GM21529 (cell line): ENCODE measurements at regions not wholly inside any gene's neighbourhood (a gene's known extent, or its start where the extent isn't known, plus 50 kb on each side); places are given as distances from the start of the nearest gene placed in this dataset.
"Not testable (repeated sequence)": the region's sequence is repeated elsewhere in the genome, so short reads cannot be mapped to it uniquely, and the experiment has no call there.

ENCODE experiments used
- ATAC-seq: cut with Tn5 transposase; IDR thresholded peaks from one replicate; pipeline ENCODE4 v1.9.1; 2021; ENCODE audit not compliant: unreplicated experiment

DNA sequence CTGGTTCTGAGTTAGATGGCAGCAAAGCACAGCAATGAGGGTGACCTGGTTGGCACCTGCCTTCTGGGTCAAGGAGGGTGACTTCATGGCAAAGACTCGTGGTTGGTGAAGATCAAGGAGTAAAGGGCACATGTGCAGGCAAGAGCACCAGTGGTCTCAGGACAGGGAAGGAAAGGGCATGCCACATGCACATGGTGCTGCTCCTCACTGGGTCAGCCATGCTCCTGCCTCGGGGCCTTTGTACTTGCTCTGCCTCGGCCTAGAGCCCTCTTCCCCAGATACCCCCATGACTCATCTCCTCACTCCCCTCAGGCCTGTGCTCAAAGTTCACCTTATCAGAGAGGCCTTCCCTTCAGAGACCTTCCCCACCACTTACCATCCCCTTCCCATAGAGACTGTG, 106.7 kb upstream of the KDM7A start:
- no peak for ATAC-seq

DNA sequence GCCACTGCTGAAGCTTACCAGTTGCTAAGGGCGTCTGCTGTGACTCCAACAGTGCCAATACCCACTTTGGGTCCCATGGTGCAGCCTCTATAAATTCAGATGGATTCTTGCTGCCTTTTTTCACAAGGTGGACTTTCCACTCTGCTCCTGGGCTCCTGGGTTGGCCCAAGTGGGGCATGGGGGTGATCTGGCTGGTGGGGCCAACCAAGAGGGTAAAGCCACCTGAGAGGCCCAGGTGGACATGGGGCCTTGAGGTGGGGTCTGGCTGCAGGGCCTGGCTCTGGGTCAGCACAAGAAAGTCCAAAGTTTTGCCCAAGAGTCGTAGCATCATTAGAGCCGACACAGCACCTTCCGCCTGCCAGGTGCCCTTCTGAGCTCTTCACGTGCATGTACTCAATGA, 105.2 kb upstream of the KDM7A start:
- no peak for ATAC-seq

DNA sequence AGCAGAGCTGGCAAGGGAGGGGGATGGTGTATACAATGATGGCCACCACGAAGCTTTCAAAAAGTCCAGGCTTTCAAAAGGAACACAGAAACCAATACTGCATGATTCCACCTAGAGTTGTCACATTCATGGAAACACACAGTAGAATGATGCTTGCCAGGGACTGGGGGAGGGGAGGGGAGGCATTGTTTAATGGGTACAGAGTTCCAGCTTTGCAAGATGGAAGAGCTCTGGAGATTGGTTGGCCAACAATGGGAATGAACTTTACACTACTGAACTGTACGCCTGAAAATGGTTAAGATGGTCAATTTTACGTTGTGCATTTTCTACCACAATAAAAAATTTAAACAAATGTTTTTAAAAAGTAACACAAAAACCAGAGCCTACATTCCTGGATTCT, 104.5 kb upstream of the KDM7A start:
- ATAC-seq = no peak

DNA sequence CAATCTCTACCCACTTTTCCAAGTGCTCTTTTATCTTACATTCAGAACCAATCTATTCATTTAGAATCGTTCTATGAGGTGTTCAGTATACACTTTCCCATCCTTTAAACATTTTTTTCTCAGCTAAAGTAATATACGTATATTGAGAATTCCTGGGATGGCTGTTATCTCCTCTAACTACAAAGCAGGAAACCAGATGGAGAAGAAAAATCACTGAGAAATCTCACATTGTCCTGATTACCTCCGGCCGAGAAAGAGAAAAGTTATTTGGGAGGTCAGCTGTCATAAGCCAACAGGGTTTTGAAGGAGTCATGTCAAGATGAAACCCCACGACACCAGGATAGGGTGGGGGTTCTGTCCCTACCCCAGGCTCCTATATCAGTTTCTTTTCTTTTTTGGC, 99.2 kb upstream of the KDM7A start:
- no peak for ATAC-seq

DNA sequence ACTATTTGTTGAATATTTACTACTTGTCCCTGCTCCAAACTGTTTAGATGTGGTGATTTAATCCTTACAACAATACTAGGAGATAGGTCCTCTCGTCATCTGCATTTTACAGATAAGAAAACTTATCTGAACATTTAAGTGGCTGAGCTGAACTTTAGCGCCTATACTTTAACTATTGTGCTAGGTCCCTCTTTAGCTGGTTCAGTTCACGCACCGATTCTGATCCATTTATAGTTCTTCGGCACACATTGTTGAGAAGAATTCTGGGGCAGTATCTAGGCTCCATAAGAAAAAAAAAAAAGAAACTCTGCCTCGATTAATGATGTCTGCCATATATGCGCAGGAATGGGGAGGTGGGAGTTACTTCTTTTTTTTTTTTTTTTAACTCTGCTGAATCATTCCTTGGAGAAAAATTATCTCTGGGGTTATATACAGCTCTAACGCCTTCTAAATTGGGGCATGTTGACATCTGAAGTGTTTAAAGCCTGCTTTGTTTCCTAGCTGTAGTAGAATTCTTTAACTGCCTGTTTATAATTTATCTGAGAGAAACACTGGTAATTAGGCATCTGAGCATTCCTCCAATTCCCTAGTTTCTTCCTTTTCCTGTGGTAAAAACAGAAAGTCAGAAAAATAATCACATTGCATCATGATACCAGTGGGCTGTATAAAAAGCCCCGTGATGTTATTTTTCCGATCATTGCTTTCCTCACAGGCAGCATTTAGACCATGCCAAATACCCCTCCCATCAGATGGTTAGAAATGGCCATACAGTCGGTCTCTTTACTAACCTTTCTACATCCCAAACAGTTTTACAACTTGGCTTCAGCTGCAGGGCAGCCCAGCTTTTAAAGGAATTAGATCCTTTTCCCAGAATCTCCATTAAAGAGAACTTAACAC, 98.5 kb upstream of the KDM7A start:
- ATAC-seq = no peak

DNA sequence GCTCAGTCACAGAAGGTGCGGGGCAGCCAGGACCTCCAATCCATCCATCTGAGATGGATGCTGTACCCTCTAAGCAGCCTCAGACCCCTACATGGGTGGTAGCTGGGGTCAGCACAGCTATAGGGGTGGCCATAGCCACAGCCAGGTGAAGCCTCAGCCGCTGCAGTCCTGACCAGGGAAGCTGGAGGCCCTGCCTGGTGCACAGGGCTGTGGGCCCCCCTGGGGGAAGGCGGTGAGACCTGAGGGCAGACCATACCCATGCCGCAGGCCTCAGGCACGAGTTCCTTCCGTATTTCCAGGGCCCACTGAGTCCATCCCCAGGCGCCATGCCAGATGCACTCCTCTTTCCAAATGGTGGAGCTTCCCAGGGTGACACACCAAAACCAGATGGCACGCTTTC, 96.6 kb upstream of the KDM7A start:
- ATAC-seq = no peak

DNA sequence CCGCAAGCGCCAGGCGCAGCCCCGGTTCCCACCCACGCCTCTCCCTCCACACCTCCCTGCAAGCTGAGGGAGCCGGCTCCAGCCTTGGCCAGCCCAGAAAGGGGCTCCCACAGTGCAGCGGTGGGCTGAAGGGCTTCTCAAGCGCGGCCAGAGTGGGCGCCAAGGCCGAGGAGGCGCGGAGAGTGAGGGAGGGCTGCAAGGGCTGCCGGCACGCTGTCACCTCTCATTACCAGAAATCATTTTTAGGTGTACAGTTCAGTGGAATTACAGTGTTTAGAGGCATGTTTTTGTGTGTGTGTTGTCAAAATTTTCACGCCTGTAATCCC, 94.8 kb upstream of the KDM7A start:
- ATAC-seq = not testable (repeated sequence)

DNA sequence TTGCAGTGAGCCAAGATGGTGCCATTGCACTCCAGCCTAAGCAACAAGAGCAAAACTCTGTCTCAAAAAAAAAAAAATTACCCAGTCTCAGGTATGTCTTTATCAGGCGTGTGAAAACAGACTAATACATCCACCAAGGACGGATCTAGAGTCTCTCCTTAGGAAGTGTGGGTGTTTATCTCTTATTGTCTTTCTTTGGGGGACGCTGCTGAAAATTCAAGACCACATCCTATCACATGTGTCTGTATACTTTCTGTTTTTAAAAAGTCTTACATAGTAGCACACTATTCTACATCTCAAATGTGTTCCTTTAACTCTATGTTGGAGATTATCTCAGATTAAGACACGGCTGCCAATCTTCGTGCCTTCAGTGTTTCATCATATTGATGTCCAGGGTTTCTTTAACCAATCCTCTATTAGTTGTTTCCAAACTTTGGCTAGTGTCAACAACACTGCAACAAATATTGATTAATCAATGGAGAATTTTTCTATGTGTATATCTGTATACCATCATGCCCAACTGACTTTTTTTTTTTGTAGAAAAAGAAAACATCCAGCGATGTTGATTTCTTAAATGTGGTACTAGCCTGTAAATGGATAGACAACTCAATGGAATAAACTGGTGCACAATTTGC, 92.3 kb upstream of the KDM7A start:
- ATAC-seq = no peak

DNA sequence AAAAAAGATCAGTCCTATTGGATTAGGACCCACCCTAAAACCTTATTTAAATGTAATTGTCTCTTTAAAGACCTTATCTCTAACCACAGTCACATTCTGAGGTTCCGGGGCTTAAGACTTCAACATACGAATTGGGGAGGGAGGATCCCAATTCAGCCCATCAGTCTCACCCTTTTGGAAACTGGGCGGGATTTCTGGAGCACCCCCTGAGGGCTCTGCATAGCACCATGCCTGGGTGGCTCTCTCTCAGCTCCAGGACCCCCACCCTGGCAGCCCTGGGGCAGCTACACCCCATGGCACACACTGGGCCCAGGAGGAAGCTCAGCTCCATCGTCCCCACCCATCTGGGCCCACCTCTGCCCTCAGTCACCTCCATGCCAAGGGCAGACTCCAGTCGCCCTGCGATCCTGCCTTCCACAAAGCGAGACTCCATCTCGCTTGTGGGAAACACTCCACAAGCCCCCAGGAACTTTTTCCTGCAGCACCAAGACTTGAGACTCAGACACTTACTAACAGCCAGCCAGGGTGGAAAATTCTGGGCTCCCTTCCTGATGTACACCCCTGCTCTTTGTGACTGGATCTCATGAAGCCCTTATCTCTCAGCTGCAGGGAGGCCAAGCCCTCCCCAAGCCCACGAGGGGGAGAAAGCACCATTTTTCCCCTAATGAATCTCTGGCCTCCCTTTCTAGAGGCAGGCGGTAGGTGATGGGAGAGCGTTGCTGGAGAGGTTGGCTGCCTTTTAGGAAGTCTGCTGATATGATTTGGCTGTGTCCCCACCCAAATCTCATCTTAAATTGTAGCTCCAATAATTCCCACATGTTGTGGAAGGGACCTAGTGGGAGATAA, 90.8 kb upstream of the KDM7A start:
- no peak for ATAC-seq

DNA sequence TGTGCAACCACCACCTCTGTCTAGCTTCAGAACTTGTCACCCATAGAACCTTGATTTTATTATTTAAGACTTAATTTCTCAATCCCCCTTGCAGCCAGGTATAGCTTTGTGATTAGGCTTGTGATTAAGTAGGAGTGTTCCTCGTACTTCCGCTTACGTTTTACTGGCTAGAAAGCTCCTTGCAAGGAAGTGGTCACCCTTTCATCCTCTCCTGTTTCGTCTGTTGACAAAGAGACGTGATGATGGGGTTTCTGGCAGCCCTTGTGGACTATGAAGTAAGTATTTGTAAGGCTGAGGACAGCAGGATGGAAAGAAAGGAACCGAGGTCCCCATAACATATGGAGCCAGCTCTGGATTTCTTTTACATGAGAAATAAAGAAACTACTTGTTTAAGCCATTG, 86.5 kb upstream of the KDM7A start:
- ATAC-seq = no peak

DNA sequence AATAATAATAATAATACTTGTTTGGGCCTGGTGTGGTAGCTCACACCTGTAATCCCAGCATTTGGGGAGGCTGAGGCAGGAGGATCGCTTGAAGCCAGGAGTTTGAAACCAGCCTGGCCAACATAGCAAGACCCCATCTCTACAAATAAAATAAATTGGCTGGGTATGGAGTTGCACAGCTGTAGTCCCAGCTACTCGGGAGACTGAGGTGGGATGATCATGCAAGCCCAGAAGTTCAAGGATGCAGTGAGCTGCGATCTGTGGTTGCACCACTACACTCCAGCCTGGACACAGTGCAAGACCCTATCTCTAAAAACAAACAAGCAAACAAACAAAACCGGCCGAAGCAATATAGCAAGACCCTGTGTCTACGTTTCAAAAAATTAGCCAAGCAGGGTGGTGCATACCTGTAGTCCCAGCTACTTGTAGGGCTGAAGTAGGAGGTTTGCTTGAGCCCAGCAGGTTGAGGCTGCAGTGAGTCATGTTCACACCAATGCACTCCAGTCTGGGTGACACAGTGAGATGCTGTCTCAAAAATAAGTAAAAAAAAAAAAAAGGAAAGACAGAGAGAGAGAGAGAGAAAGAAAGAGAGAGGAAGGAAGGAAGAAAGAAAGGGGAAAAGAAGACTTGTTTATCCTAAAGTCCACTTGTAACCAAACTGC, 85.6 kb upstream of the KDM7A start:
- ATAC-seq = no peak

DNA sequence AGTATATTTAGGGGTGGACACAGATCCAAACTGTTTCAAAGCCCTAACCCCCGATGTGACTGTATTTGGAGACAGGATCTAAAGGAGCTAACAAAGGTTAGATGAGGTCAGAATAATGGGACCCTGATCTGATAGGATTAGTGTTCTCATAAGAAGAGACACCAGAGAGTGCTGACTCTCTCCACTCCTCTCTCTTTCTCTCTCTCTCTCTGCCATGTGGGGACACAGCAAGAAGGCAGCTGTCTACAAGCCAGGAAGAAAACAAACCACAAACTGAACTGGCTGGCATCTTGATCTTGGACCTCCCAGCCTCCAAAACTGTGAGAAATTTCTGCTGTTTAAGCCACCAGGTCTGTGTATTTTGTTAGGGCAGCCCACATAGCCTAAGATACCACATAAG, 84.7 kb upstream of the KDM7A start:
- ATAC-seq = no peak

DNA sequence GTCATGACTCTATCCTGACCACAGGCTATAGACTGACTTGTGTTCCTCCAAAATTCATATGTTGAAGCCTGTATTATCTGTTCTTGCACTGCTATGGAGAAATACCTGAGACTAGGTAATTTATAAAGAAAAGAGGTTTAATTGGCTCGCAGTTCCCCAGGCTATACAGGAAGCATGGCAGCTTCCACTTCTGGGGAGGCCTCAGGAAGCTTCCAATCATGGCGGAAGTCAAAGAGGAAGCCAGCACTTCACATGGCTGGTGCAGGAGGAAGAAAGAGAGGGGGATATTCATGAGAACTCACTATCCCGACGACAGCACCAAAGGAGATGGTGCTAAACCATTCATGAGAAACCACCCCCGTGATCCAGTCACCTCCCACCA, 84.3 kb upstream of the KDM7A start:
- no peak for ATAC-seq

DNA sequence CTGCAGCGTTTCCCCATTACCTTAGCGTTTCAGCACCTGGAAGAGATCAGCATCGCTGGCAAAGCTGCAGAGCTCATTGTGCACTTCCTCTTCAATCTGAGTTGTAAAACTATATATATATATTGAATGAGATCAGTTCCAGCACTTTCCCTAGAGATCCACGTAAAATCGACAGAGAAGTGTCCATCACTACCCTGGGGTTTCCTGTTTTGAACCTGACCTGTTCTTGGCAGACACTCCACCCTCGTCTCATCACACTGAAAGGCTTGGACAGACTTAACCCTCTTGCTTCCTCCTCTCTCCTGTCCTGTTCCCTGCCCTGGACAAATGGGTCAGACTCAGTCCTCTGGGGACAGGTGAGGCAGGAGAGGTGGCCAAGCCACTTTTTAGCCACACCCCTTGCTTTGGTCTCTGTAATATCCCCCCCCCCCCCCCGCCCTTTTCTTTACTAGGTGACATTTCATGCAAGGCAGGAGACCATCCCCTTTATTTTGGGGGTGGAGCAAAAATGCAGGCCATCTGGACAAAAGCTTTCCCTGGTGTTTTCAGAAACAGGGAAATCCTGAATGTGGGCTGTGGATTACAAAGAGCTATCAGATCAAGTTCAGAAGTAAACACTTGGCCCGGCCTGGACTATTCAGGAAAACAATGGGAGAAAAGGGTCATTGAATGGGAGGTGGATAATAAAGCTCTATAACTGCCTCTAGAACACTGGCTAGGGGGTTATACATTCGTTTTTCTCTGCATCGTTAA, 83.7 kb upstream of the KDM7A start:
- ATAC-seq = no peak

DNA sequence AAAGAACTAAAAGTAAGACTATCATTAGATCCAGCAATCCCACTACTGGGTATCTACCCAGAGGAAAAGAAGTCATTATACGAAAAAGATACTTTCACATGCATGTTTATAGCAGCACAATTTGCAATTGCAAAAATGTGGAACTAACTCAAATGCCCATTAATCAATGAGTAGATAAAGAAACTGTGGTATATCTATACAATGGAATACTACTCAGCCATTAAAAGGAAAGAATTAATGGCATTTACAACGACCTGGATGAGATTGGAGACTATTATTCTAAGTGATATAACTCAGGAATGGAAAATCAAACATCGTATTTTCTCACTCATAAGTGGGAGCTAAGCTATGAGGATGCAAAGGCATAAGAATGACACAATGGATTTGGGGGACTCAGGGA, 80.5 kb upstream of the KDM7A start:
- not testable (repeated sequence) for ATAC-seq

DNA sequence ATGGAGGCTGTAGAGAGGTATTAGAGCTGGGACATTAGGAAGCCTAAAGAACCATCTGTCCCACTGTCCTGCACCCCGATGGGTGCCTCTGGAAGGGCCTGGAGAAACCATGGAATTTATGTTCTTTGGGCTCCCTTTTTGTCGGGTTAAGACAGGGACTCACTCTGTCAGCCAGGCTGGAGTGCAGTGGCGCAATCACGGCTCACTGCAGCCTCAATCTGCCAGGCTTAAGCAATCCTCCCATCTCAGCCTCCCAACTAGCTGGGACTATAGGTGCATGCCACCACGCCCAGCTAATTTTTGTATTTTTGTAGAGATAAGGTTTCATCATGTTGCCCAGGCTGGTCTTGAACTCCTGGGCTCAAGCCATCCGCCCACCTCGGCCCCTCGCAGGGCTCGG, 78.2 kb upstream of the KDM7A start:
- not testable (repeated sequence) for ATAC-seq

DNA sequence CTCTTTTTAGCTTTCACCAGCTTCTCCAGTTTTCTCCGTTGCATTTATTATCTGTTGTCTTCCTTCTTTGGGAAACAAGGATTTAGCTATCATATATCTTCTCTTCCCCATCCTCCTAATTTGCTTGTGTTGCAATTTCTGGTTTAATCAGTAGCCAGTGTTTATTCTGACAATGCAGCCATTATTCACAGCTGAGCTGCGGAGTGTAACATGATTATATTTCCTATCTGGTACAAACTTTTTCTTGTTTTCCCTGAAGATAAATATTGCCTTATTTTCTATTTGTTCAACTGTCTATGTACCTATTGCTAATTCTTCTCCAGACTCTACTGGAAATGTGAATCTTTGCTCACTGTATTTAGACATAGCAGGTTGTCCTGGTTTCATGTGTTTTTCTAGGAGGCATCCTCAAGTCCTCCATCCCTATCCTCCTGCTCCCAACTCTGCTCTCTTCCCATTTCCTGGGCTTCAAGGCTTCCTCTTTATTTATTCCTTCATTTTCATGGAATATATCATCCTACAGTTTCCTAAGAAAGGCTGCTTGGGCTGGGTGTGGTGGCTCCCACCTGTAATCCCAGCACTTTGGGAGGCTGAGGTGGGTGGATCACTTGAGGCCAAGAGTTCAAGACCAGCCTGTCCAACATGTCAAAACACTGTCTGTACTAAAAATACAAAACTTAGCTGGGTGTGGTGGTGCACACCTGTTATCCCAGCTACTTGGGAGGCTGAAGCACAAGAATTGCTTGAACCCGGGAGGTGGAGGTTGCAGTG, 72.4 kb upstream of the KDM7A start:
- ATAC-seq = no peak

DNA sequence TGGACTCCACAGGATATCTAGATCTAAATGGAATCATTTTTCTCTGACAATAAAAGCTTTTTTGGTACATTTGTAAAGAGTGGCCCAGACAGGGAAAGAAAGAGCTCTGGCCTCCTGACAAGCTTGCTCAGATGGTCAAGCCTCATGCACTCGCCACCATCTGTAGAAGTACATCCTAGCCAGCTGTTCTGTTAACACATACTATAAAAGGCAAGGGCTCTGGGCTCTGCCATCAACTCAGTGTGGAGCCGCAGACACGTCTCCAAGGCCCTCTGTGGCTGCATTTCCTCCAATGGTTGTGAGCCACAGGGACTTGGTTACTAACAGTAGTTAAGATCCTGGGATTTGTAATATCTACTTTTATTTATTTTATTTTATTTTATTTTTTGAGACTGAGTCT, 70.8 kb upstream of the KDM7A start:
- ATAC-seq = no peak

DNA sequence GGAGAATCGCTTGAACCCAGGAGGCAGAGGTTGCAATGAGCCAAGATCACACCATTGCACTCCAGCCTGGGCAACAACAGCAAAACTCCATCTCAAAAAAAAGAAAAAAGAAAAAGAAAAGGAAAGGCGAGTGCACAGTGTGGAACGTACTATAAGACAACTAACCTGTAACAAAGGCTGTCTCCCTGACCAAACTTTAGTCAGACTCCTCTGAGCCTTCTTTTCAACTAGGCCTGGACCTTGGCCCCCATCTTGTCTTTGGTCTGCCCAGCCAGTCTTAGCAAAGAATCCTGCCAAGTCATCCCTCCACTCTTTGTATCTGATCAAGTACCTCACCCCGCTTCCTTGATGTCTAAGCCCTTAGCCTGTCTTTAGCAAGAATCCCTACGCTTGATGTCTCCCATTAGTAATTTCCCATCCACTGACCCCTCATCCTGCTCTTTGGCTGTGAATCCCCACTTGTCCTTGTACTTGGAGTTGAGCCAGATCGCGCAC, 68.9 kb upstream of the KDM7A start:
- no peak for ATAC-seq
